Activated CD4-positive, alpha-beta T cell treated with anti-CD3 and anti-CD28 coated beads, Interleukin-10, Interleukin-2, amounts not matched to agents 100 ng/mL and 50 ng/mL, durations not matched to agents 16 hours and 8 hours (primary cell): ENCODE measurements at regions not wholly inside any gene's neighbourhood (a gene's known extent, or its start where the extent isn't known, plus 50 kb on each side); places are given as distances from the start of the nearest gene placed in this dataset.
"Not testable (repeated sequence)": the region's sequence is repeated elsewhere in the genome, so short reads cannot be mapped to it uniquely, and the experiment has no call there.

Experiments
- DNase-seq: peaks from one replicate; pipeline ENCODE4 v3.0.0-alpha.2; 2020

DNA sequence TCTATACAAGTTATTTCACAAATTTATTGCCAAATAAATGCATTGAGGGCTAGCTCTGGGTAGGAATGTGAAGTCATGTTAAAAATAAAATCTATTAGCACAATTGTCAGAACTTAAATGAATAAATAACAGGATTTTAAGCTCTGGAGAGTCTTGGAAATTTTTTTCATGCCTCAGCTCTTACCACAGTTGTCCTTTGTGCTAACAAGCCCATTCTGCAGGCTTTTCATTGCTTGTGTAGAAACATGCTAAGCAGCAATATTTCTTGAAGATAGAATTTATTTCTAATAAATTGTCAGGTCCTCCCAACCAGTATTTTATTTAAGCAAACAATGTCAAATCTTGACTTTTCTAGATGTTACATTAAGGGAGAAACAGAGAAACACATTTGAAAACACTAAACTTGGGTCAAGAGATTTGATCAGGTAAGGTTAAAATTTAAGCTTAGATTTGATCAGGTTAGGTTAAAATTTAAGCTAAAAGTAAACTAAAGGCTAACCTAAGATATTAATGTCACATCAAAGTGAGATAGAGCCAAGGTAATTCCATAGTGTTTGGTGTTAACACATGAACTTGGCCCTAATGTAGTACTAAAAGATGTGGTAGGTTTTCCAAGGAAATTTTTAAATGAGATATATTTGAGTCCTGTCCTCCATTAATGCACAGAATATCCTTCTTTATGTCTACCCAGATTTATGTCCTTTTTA is 179.1 kb upstream of the IL1RAPL1 start:
- no peak for DNase-seq

DNA sequence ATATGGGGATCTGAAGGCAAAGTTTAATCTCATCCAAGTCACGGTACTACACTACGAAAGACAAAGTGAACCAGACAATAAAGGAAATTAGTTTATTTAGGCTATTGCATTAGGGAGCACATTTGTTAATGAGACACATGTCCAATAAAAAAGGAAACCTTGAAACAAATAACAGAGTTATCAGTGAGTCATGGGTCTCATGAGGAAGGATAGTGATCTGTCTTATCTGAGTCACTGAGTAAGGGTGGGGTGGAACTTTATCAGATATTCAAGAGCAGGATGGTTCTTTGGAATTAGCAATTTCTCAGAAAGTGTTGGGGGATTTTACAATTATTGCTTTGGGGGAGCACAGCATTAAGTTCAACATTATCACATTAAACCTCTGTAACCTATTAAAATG is 188.9 kb upstream of the IL1RAPL1 start:
- no peak for DNase-seq

GRCh38 chrX:28391528-28391927 is 195.7 kb upstream of the IL1RAPL1 start:
- no peak for DNase-seq

DNA sequence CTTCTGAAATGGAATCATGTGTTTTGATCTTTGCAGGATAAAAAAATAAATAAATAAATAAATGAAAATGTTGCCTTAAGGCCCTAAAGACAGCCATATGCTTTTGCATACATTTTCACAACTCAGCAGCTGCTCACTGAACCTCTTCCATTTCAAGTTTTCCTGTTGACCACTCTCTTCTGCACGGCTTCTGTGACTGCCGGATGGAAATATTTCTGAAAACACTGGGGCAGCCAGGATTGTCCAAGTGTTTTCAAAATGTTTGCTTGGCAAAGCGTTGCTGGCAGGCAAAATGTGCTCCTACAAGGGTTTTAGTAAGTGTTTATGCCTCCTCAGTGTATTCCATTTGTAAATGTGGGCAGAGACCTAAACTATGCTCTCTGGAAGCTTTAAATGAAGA is 208.1 kb upstream of the IL1RAPL1 start:
- no peak for DNase-seq

GRCh38 chrX:28367649-28368048 is 219.6 kb upstream of the IL1RAPL1 start:
- DNase-seq, result not testable (repeated sequence)

- no peak for DNase-seq
Observed at GRCh38 chrX:28351801-28352200, 235.4 kb upstream of the IL1RAPL1 start.

GRCh38 chrX:28349888-28350287 is 237.4 kb upstream of the IL1RAPL1 start:
- DNase-seq, result no peak

- no peak for DNase-seq
Observed at GRCh38 chrX:28347476-28347875, 239.8 kb upstream of the IL1RAPL1 start.

- DNase-seq, result no peak
Observed at GRCh38 chrX:28329156-28329555, 258.1 kb upstream of the IL1RAPL1 start.

DNA sequence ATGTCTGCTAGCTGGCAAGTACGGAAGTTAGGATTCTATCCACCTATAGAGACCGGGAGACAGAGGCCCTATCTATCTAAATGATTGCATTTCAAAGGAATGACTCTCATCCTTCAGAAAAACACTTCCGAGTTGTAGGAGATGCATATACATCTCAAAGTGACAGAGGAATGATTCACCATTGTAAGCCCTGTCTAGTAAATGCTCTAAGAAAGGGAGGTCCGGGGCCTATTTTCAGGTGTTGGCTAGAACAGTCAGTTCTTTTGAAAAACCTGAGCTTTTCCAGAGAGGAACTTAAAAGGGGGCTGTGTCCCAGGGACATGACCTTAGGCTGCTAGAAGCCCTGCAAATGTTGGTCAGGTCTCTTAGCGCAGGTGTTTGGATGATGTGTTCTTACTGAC is 262.9 kb upstream of the IL1RAPL1 start:
- no peak for DNase-seq

DNA sequence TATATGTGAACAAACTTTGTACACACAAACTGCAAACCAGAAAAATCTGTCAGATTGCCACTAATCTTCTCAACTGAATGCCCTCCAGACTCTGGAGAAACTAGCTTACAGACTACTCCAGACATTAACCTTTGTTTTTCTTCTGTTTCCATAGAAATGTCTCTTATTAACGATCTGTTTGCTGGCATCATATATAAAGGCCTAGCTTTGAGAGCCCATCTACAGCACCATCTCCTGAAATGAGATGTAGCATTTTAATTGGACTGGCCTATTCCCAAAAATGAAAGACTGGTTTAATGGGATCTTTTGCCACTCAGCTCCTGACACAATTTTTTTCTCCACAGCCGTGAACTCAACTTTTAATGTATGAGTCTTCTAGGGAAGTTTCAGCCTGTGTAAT is 266.0 kb upstream of the IL1RAPL1 start:
- no peak for DNase-seq

DNA sequence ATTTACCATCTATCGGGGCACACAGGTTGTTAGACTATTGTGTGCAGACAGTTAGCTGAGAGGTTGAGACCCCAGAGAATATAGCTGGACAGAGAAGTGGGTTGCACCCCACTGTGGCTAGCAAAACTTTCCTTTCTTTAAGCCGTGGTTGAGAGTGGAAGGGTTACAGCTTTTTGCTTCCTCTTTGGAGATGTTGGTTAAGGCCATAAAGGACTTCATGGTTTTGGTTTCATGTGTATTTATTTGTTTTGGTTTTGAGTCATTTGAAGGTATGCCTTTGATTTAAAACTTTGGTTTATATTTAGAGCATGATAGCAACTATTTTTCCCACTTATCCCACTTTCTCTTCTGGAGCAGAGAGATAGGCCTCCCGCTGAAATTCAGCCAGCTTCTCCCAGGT is 274.3 kb upstream of the IL1RAPL1 start:
- no peak for DNase-seq

GRCh38 chrX:28312259-28312658 is 275.0 kb upstream of the IL1RAPL1 start:
- no peak for DNase-seq

DNA sequence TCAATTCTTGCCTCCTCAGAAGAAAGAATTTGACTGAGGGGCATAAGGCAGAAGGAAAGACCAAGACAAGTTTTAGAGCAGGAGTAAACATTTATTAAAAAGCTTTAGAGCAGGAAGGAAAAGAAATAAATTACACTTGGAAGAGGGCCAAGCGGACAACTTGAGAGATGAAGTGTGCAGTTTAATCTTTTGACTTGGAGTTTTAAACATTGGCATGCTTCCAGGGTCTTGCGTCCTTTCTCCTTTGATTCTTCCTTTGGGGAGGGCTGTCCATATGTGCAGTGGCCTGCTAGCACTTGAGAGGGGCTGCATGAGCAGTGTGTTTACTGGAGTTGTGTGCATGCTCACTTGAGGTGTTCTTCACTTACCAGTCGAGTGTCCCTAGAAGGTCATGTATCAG is 275.8 kb upstream of the IL1RAPL1 start:
- DNase-seq, result no peak

GRCh38 chrX:28303486-28303885 is 283.8 kb upstream of the IL1RAPL1 start:
- no peak for DNase-seq

- no peak for DNase-seq
Observed at GRCh38 chrX:28278726-28279125, 297.5 kb upstream of the DCAF8L1 start.

DNA sequence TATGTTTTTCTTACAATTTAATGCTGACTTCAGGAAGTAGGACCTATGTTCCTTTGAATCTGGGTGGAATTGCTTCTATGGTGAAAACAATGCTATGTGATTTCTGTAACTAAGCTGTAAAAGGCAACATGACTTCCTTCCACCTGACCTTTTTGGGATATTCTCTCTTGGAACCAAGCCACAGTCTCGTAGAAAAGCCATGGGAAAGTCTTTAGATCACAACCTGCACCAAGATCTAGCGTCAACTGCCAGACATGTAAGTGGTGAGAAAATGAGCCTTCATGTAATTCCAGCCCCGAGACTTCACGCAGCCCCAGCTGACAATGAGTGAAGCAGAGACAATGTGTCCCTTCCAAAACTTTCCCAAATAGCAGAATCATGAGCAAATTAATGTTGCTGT is 297.0 kb upstream of the DCAF8L1 start:
- no peak for DNase-seq

DNA sequence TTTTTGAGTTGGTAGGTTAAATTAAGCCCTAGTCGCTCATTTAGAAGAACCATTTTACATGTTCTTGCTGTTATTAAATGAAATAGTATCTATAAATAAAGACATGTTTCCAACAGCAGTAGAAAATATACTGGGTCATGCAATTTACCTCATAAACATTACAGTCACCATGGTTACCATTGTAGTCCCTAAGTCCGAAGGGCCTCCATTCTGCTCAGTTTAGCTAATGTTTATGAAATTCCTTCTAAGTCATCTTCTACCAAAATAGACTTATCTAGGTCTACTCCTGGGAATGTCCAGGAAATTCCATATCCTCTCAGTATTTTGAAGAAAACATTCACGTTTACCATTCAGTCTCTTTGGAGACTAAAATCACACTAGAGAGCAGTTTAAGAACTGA is 292.5 kb upstream of the DCAF8L1 start:
- no peak for DNase-seq

- no peak for DNase-seq
Observed at GRCh38 chrX:28246675-28247074, 265.4 kb upstream of the DCAF8L1 start.

DNA sequence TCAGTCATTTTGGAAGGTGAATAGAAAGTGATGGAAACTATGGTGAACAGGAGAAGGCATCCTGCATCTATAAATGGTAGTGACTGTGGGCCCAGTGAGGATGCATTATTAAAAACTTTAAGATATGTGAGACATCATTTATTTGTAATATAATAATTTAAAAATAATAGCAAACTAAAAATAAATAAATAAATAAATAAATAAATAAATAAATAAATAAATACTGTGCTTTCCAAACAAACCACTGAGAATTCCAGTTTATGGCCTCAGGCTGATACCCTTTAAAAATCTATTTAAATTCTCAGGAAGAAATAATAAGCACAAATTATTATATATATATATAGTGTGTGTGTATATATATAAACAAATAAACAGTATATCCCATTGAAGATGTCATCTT is 248.0 kb upstream of the DCAF8L1 start:
- no peak for DNase-seq

- DNase-seq, result no peak
Observed at GRCh38 chrX:28225513-28225912, 244.3 kb upstream of the DCAF8L1 start.

GRCh38 chrX:28223991-28224390 is 242.7 kb upstream of the DCAF8L1 start:
- no peak for DNase-seq

DNA sequence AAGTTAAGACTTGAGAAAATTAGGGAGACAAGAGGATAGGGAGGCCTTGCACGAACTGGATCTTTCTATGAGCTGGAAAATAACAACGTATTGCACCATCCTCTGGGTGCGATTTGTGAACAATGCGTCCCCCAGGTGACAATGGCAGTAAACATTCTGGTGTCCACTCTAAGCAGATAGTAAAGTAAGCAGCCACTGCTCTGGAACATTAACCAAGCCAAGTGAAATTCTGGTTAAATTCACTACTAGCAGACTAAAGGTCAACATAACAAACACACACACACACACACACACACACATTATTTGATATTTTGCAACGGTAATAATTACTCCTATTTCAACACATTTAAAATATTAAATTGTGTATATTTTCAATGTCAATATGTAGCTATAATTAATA is 242.2 kb upstream of the DCAF8L1 start:
- no peak for DNase-seq

DNA sequence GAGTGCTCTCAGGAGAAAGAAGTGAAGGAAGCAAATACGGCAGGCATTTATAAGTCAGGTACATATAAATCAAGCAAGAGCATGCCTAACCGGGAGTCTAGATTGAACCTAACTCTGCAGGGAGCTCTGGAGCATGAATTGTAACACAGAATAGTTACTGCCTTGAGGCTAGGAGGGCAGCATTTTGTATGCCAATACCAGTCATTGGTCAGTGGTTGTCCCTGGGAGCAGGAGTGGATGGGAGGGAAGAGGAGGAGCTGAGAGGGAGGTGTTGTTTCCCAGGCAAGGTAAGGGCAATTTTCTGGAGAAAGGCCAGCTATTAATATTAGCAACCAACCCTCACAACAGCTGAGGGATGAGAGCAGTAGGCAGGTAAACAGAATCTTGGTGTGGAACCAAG is 224.7 kb upstream of the DCAF8L1 start:
- no peak for DNase-seq

DNA sequence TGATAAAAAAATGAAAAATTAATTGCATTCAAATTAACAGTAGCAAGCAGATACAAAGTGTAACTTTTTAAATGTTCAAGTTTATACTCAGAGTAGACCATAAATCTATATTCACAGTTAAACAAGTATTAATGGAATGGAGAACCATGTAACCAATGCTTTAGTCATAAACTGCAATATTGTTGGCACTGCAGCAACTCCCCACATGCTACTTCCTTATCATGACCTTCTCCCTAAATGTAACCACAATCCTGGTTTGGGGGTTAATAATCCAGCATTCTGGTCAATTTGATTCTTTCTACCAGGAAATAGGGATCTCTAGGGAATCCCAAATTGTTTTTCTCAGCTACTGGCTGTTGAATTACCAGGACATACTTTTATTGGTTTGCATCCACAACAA is 223.9 kb upstream of the DCAF8L1 start:
- no peak for DNase-seq

DNA sequence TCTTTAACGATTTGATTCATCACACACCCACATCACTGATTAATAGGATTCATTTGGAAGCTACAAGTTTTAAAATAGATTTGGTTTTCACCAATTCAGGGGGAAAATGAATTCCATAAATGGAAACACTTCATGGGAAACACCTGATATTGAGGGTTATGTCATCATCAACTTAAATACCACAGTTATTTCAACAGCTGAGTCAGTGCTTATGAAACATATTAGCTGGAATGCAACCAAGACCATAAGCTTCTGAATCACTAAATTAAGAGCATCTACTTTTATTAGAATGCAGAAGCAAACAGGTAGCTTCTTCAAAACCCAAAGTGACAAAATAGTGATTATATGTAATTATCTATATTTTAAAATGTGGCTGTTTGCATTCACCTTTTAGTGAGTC is 207.8 kb upstream of the DCAF8L1 start:
- DNase-seq, result no peak
